ENCODE measurements at regions not wholly inside any gene's neighbourhood (a gene's known extent, or its start where the extent isn't known, plus 50 kb on each side); places are given as distances from the start of the nearest gene placed in this dataset.

DNA sequence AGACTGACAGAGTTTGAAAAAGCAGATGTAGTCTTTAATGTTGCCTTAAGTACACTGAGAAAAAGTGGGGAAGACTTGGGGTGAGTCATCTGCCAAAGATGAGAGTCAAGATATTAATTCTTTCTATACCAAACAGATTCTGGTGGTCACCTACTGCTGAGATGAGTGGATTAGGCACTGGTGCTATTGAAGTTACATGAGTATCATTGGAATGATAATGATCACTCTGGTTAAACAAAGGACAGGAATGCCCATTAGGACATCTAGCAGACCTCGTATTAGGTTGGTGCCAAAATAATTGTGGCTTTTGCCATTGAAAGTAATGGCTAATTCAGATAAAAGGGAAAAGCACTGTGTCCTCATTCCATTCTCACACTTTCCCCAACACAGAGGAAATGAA is 1588.9 kb downstream of the KCNT2 start:
- TF ChIP-seq POLR2AphosphoS5 (IDR thresholded peaks at IDR 0.05; ENCODE audit: low read depth, low read length) (no peak), FOXP2 (optimal IDR thresholded peaks at IDR 0.05; ENCODE audit: borderline replicate concordance, extremely low read depth, extremely low read length, insufficient read depth) (no peak), TAF1 (IDR thresholded peaks at IDR 0.05; ENCODE audit: borderline replicate concordance, insufficient read depth, low read length) (no peak), SIN3A (IDR thresholded peaks at IDR 0.05; ENCODE audit: borderline replicate concordance, insufficient read depth, low read length) (no peak)
- TF ChIP-seq, protein P1, sequence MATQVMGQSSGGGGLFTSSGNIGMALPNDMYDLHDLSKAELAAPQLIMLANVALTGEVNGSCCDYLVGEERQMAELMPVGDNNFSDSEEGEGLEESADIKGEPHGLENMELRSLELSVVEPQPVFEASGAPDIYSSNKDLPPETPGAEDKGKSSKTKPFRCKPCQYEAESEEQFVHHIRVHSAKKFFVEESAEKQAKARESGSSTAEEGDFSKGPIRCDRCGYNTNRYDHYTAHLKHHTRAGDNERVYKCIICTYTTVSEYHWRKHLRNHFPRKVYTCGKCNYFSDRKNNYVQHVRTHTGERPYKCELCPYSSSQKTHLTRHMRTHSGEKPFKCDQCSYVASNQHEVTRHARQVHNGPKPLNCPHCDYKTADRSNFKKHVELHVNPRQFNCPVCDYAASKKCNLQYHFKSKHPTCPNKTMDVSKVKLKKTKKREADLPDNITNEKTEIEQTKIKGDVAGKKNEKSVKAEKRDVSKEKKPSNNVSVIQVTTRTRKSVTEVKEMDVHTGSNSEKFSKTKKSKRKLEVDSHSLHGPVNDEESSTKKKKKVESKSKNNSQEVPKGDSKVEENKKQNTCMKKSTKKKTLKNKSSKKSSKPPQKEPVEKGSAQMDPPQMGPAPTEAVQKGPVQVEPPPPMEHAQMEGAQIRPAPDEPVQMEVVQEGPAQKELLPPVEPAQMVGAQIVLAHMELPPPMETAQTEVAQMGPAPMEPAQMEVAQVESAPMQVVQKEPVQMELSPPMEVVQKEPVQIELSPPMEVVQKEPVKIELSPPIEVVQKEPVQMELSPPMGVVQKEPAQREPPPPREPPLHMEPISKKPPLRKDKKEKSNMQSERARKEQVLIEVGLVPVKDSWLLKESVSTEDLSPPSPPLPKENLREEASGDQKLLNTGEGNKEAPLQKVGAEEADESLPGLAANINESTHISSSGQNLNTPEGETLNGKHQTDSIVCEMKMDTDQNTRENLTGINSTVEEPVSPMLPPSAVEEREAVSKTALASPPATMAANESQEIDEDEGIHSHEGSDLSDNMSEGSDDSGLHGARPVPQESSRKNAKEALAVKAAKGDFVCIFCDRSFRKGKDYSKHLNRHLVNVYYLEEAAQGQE (IDR thresholded peaks at IDR 0.05; ENCODE audit: insufficient read depth in 1 of 2, low read depth in 2 of 2, low read length in 2 of 2) = no peak

DNA sequence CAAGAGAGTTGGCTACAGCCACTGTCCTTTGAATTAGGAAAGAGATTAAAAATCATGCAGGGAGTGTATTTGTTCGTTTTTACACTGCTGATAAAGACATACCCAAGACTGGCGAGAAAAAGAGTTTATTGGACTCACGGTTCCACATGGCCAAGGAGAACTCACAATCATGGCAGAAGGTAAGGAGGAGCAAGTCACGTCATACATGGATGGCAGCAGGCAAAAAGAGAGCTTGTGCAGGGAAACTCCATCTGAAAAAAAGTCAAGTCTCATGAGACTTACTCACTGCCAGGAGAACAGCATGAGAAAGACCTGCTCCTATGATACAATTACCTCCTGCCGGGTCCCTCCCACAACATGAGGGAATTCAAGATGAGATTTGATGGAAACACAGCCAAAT is 1595.2 kb downstream of the KCNT2 start:
- no peak for TF ChIP-seq POLR2AphosphoS5 (IDR thresholded peaks at IDR 0.05; ENCODE audit: low read depth, low read length)
- TF ChIP-seq FOXP2 (optimal IDR thresholded peaks at IDR 0.05; ENCODE audit: borderline replicate concordance, extremely low read depth, extremely low read length, insufficient read depth) = no peak
- TF ChIP-seq TAF1 (IDR thresholded peaks at IDR 0.05; ENCODE audit: borderline replicate concordance, insufficient read depth, low read length) = no peak
- TF ChIP-seq, protein P1 (IDR thresholded peaks at IDR 0.05; ENCODE audit: insufficient read depth in 1 of 2, low read depth in 2 of 2, low read length in 2 of 2) = no peak
- TF ChIP-seq SIN3A (IDR thresholded peaks at IDR 0.05; ENCODE audit: borderline replicate concordance, insufficient read depth, low read length) = no peak

DNA sequence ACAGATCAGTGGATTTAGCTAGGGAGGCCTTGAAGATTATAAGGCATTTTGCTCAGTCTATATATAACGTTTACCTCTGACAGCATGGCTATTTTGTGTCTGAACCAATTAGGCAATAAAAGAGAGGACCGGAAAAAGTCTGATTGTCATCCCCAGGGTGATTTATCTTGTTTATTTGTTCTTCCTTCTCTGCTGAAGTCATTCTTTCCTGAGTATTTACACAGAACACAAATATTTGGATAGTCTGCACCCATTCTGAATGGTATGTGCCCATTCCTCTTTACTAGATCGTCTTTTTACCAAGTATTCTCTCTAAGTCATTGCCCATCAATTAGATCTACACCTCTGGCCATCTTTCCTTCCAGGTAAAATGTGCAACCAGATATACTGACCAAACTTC is 1602.9 kb downstream of the KCNT2 start:
- TF ChIP-seq POLR2AphosphoS5 (IDR thresholded peaks at IDR 0.05; ENCODE audit: low read depth, low read length) = no peak
- no peak for TF ChIP-seq TAF1 (IDR thresholded peaks at IDR 0.05; ENCODE audit: borderline replicate concordance, insufficient read depth, low read length)
- no peak for TF ChIP-seq SIN3A (IDR thresholded peaks at IDR 0.05; ENCODE audit: borderline replicate concordance, insufficient read depth, low read length)
- TF ChIP-seq FOXP2 (optimal IDR thresholded peaks at IDR 0.05; ENCODE audit: borderline replicate concordance, extremely low read depth, extremely low read length, insufficient read depth) = no peak
- TF ChIP-seq, protein P1 (IDR thresholded peaks at IDR 0.05; ENCODE audit: insufficient read depth in 1 of 2, low read depth in 2 of 2, low read length in 2 of 2) = no peak

DNA sequence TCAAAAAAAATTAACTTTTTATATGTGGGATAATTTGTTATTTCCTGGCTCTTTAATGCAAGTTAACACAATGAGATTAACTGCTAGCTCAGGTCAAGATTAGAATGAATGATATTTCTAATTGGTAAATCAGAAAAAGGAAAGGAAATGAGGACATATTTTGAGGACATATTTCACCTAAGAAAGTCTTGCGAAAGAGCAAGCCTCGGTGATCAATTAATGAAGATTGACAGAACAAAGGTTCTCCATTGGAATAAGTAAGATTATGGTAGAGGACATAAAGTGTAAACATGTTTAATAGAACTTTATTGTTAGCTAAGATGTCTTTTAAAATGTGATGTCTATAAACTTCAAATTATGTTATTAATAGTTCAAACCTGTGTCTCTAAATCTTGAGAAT is 1617.8 kb downstream of the KCNT2 start:
- TF ChIP-seq TAF1 (IDR thresholded peaks at IDR 0.05; ENCODE audit: borderline replicate concordance, insufficient read depth, low read length) = no peak
- no peak for TF ChIP-seq SIN3A (IDR thresholded peaks at IDR 0.05; ENCODE audit: borderline replicate concordance, insufficient read depth, low read length)
- TF ChIP-seq, protein P1 (IDR thresholded peaks at IDR 0.05; ENCODE audit: insufficient read depth in 1 of 2, low read depth in 2 of 2, low read length in 2 of 2) = no peak
- no peak for TF ChIP-seq FOXP2 (optimal IDR thresholded peaks at IDR 0.05; ENCODE audit: borderline replicate concordance, extremely low read depth, extremely low read length, insufficient read depth)
- no peak for TF ChIP-seq POLR2AphosphoS5 (IDR thresholded peaks at IDR 0.05; ENCODE audit: low read depth, low read length)

DNA sequence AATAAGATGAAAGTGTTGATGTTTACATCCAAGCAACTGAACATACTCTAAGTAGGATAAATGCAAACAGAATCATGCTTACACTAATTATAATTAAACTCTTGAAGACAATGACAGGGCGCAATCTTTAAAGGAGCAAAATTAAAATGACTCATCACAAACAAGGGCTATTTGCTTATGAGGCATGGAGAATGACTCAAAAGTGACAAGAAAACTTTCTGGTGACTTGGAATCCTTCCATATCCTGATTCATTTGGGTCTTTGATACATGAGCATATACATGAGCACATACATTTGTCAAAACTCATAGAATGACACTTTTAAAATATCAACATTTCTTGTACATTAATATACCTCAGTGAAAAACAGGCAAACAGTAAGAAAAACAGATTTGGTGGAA is 1632.3 kb downstream of the KCNT2 start:
- TF ChIP-seq FOXP2 (optimal IDR thresholded peaks at IDR 0.05; ENCODE audit: borderline replicate concordance, extremely low read depth, extremely low read length, insufficient read depth) = no peak
- no peak for TF ChIP-seq TAF1 (IDR thresholded peaks at IDR 0.05; ENCODE audit: borderline replicate concordance, insufficient read depth, low read length)
- TF ChIP-seq POLR2AphosphoS5 (IDR thresholded peaks at IDR 0.05; ENCODE audit: low read depth, low read length) = no peak
- no peak for TF ChIP-seq SIN3A (IDR thresholded peaks at IDR 0.05; ENCODE audit: borderline replicate concordance, insufficient read depth, low read length)
- TF ChIP-seq, protein P1 (IDR thresholded peaks at IDR 0.05; ENCODE audit: insufficient read depth in 1 of 2, low read depth in 2 of 2, low read length in 2 of 2) = no peak
